AML-193 (cell line): ENCODE measurements at regions not wholly inside any gene's neighbourhood (a gene's known extent, or its start where the extent isn't known, plus 50 kb on each side); places are given as distances from the start of the nearest gene placed in this dataset.
"Not testable (repeated sequence)": the region's sequence is repeated elsewhere in the genome, so short reads cannot be mapped to it uniquely, and the experiment has no call there.

ENCODE experiments used
- DNase-seq, 2 experiments: peaks; one replicate each; lab custom pipeline; 2025; lab: John Stamatoyannopoulos, UW

- no peak for DNase-seq
Observed at GRCh38 chr9:85332487-85332886, 409.3 kb downstream of the AGTPBP1 start.

- DNase-seq, result no peak
Observed at GRCh38 chr9:85331626-85332025, 410.1 kb downstream of the AGTPBP1 start.

GRCh38 chr9:85322592-85322991, 419.2 kb downstream of the AGTPBP1 start:
- DNase-seq, result no peak

- no peak for DNase-seq
Observed at GRCh38 chr9:85321561-85321960, 420.2 kb downstream of the AGTPBP1 start.

- DNase-seq, result no peak
Observed at GRCh38 chr9:85319936-85320656, 421.7 kb downstream of the AGTPBP1 start.

- DNase-seq, result not testable (repeated sequence)
Observed at GRCh38 chr9:85315535-85315934, 426.2 kb downstream of the AGTPBP1 start.

GRCh38 chr9:85310573-85310972, 431.2 kb downstream of the AGTPBP1 start:
- peak; percentile 35 to 38 for DNase-seq

GRCh38 chr9:85303757-85304134, 438.0 kb downstream of the AGTPBP1 start:
- DNase-seq, result no peak

- DNase-seq, result no peak
Observed at GRCh38 chr9:85302938-85303756, 438.6 kb downstream of the AGTPBP1 start.

- DNase-seq, result no peak
Observed at GRCh38 chr9:85298499-85298898, 443.3 kb downstream of the AGTPBP1 start.

GRCh38 chr9:85295244-85295643, 446.5 kb downstream of the AGTPBP1 start:
- DNase-seq, result not testable (repeated sequence)

- DNase-seq, result no peak
Observed at GRCh38 chr9:85292261-85292660, 449.5 kb downstream of the AGTPBP1 start.

- DNase-seq, result no peak
Observed at GRCh38 chr9:85291266-85291665, 450.5 kb downstream of the AGTPBP1 start.

GRCh38 chr9:85290019-85290418, 451.7 kb downstream of the AGTPBP1 start:
- no peak for DNase-seq

GRCh38 chr9:85289142-85289541, 452.6 kb downstream of the AGTPBP1 start:
- DNase-seq, result no peak

- no peak for DNase-seq
Observed at GRCh38 chr9:85283421-85283820, 458.3 kb downstream of the AGTPBP1 start.

GRCh38 chr9:85278769-85279168, 463.0 kb downstream of the AGTPBP1 start:
- no peak for DNase-seq

GRCh38 chr9:85276741-85277140, 465.0 kb downstream of the AGTPBP1 start:
- no peak for DNase-seq

GRCh38 chr9:85269811-85270210, 471.9 kb downstream of the AGTPBP1 start:
- DNase-seq, result no peak

GRCh38 chr9:85268131-85268530, 473.6 kb downstream of the AGTPBP1 start:
- no peak for DNase-seq

GRCh38 chr9:85264695-85265094, 477.1 kb downstream of the AGTPBP1 start:
- no peak for DNase-seq

GRCh38 chr9:85263288-85263687, 478.5 kb downstream of the AGTPBP1 start:
- DNase-seq, result no peak

- DNase-seq, result no peak
Observed at GRCh38 chr9:85262333-85262732, 479.4 kb downstream of the AGTPBP1 start.
